ENCODE measurements at regions not wholly inside any gene's neighbourhood (a gene's known extent, or its start where the extent isn't known, plus 50 kb on each side); places are given as distances from the start of the nearest gene placed in this dataset.
"Not testable (repeated sequence)": the region's sequence is repeated elsewhere in the genome, so short reads cannot be mapped to it uniquely, and the experiment has no call there.

DNA sequence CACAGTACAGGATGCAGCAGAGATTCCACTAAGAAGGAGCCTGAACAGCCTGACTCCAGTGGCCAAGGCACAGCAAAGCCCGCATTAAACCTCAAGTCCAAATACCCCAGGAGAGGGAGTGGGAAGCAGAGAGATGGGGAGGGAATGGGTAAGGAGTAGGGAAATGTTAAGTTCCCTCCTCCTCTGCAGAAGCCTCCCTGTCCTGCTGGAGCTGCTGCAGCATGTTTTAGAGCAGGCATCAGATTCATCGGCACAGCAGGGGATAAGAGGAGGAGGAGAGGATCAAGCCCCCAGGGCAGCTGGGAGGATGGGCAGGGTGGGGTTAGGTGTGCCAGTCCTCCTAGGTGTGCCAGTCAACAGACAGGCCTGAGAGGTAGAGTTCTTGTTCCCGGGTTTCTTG is 709.7 kb downstream of the PTPRU start:
- FAIRE-seq: no peak

DNA sequence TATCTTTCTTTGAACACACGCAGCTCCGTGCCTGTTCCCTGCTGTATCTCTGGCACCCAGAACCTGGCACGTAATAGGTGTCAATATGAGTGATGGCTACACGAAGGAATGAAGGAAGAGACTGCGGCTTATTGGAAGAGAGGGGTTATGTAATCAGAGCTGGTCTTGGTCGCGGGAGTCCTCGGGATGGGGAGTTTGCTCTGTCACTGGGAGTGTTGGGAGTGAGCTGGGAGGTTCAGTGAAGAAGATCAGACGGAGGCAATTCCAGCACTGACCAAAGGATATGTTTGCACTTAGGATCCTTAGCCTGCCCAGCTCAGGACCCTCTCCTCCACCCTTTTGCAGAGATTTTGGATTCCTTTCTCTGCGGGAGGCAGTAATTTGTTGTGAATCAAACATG is 709.1 kb downstream of the PTPRU start:
- FAIRE-seq: no peak

DNA sequence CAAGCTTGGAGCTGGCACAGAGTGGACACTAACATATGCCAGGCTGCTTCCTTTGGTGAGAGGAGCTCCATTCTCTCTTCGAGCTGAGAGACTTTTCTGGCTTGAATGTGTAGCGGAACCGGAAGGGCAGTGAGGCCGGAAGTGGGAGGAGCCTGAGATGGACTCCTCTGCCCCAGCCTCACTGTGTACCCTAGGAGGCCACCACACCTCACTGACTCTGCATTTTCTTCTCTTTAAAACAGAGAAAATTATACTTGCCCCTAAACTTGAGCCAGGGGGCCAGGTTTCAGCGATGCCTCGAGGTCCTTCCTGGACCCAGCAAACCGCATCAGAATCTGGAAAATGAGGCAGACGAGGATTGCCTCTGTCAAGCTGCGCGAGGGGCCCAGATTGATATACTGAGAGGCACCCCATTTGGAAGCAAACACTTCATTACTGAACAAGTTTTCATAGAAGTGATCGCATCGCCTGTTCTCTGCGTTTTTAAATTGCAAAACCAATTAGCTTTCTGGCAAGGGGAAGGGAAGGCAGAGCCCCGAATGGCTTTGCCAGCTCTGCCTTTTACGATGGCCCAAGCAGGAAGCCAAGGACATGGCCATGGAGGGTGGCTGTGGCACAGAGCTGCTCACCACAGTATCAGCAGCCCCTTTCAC is 708.1 kb downstream of the PTPRU start:
- FAIRE-seq: no peak

DNA sequence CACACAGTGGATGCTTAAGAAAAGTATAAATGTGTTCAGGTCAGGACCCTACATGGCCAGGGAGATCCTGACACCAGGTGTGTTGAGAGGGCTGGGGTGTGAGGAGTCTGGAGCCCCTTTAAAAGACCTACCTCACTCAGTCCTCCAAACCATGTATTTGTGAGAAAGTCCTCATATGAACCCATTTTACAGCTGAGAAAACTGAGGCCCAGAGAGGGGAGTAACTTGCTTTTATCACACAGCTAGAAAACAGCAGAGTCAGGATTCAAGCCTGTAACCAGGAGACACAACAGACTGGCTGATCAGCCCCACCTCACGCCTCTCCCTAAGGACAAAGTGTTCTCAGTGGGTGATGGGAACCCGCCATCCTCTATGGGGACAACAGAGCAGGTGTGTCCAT is 706.7 kb downstream of the PTPRU start:
- FAIRE-seq: no peak

DNA sequence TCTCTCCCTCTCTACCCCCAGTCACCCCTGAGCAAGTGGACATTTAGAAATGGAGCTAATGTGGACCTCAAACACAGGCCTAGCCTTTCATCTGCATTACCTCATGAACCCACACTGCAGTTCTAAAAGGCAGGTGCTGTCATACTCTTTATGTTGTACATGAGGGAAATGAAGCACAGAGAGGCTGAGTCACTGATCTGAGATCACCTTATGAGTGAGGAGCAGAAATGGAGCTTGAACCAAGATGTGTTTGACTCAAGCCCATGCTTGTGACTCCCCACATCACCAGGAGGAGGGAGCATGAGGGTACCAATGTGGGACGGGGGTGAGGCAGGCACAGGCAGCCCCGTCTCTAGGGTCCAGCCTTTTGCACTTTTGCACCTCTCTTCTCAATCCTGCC is 702.8 kb downstream of the PTPRU start:
- FAIRE-seq: no peak

DNA sequence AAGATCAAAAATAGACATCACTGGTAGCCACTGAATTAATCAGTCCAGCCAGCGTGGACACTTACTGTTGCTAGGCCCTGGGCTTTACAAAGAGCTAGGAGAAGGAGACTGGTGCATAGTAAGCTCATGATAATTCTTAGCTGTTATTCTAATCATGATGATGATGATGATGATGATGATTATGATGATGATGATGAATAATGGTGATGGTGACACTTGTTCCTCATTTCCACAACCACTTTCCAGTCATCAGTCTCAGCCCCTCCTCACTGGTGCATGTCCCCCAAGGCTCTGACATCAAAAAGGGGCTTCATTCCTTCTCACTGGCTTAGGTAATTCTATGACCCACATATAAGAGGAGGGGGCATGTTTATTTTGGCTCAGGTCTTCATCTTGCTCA is 701.0 kb downstream of the PTPRU start:
- FAIRE-seq: no peak

DNA sequence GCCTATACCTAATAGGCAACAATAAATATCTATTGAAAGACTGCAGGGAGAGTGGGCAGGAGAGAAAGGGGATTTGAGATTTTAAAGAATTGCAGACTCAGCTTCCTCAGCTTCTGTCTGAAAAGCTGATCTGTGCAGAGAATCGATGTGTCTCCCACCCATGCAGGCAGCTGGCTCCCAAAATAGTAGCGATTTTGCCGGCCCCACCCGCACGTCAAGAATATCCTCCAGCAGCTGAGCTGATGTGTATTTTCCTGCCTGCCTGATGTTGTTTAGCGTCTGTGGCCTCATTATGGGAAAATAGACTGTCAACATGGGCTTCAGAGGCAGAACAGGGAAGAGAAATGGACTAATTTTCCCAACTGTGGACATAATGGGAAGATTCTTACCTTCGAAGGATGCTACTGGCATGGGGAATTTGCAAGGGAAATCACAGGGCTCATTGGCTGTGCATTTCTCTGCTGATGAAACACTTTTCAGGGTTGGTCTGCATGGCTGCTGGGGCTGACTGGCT is 699.8 kb downstream of the PTPRU start:
- FAIRE-seq: no peak

DNA sequence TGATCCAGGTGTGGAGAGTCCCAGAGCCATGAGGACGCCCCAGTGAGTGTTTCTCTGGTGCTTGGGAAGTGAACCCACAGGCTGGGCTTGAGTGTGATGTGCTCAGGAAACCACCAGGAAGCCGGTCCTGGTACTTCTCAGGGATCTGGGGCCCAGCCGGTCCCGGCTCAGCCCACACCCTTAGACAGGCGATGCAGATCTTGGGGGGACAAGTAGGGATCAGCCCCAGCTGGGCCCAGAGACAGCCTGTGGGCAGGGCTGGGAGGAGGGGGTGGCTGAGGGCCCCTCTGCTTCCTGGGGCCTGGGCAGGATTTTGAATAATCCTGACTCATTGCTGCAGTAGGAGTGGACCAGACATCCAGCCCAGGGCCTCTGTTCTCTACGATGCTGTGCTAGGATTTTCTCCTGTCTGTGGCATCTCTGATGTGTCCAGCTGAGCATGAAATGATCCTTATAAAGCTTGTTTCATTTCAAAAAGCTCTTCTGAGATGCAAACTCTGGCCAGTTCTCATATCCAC is 698.0 kb downstream of the PTPRU start:
- FAIRE-seq: no peak

DNA sequence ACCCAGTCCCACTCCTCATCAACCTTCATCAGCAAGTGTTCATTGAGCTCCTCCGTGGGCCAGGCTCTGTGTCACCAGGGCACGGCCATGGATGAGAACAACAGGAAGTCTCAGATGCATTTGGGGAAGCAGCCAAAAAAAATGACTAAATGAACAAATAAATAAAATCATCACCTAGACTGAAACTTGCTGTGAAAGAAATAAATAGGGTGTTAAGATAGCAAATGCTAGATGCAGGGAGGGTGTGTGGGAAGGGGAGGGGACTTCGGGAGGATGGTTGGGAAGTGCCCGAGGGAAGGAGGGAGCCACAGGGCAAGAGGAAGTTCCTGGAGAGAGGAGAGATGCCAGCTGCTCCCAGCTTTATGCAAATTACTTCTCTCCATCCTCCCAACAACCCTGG is 696.7 kb downstream of the PTPRU start:
- no peak for FAIRE-seq

DNA sequence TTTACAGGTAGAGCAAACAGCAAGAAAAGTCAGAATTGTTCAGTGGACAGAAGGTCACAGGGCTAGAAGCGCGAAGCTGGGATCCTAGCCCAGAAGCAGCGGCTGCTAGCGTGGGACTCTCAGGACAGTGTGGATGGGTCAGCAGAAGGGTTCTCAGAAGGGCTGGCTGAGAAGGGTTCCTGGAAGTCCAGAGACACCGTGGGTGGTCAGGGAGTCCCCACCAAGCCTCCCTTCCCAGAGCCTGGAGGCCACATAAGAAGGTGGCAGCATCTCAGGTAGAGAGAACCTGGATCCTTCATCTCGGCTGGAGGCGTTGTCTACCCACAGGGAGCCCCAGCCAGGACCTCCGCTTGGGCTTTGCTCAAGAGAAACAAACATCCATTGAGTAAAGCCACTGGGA is 696.3 kb downstream of the PTPRU start:
- no peak for FAIRE-seq

DNA sequence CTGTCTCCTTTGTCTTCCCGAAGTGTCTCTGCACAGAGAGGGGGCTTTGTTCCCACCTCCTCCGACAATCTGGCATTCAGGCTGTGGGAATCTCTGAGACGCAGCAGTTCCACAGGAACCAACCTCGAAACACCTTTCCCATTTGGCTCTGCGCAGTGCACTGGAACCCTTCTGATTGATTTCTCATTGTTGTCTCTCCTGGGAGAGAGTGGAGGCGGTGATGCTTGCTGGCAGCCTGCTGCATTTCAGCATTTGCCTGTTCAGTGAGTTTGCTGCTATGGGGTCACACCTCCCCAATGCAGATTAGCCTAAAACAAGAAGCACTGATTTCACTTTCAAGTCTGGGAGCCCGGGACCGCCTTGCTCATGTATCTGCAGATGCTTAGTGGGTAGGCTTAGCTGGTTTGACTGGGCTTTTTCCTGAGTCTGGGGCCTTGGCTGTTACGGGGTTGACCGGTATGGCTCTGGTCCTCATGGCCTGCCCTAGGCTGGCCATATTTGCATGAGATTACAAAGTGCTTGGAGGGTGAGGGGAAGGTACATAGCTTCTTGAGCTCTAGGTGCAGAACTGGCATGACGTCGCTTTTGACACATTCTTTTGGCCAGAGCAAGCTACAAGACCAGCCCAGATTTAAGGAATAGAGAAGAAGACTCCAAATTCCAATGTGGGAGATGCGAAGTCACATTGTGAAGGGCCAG is 695.3 kb downstream of the PTPRU start:
- no peak for FAIRE-seq

DNA sequence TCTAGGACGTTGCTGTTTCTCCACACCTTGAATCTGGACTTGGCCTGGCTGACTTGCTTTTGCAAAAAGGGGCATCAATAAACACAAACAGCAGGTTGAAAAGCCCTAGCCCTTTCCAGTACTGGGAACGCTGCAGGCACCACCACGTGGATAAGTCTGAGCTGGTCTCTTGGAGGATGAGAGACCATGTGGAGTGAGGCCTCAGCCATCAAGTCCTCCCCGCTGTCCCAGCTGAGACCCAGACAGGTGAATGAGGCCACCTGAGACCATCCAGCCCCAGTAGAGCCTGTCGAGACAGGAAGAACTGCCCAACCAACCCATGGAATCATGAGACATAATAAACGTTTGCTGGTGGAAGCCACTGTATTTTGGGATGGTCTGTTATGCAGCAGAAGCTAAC is 688.7 kb downstream of the PTPRU start:
- FAIRE-seq: no peak

DNA sequence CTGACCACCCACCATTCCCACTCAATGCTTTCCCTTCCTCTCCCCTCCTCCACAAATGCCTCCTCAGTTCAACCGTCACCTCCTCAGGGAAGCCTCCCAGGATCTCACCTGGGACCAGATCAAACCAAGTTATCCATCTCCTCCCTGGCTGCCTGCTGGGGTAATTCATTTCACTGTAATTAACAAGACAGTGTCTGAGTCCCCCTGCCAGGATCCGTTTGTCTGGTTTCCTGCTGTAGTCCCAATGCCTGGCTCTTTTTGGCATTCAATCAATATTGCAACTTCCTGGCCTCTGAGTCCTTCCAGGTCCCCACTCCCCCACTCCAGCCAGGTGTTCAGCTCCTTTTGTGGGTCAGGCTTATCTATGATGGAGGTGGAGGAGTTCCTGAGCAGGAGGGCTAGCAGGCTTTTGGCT is 687.7 kb downstream of the PTPRU start:
- no peak for FAIRE-seq

DNA sequence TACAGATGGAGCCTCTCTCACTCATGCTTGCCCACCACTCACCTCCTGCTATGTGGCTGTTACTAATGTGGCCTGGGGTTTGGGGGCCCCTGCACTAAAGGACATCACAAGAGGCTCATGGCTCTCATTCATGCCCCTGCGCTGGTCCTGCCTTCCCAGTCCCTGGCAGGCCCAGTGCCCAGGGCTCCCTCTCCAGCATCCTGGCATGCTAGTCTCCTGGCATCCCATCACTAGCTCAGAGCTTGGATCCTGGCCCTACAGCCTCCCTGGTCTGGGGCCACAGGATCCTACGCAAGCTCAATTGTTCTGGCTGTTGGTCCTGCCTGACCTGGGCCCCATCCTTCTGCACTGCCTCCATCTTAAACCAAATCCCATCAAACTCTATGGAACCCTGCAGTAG is 685.4 kb downstream of the PTPRU start:
- FAIRE-seq: no peak

DNA sequence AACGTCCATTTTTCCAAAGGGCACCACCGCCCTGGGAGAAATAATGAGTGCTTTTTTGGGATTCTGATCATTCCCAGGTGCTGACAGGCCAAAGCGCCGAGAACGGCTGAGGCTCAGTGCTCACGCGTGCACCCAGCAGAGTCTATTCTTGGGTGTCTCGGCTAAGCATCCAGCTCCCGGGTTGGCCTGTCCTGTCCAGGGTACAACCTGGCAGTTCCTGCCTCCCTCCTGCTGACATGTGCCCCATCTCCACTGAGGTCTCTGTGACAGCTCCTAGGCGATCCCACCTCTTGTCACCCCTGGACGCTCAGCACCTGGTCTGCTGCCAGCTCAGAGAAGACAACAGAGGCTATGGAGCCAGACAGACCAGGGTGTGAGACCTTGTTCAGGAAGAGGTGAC is 684.5 kb downstream of the PTPRU start:
- FAIRE-seq: no peak

DNA sequence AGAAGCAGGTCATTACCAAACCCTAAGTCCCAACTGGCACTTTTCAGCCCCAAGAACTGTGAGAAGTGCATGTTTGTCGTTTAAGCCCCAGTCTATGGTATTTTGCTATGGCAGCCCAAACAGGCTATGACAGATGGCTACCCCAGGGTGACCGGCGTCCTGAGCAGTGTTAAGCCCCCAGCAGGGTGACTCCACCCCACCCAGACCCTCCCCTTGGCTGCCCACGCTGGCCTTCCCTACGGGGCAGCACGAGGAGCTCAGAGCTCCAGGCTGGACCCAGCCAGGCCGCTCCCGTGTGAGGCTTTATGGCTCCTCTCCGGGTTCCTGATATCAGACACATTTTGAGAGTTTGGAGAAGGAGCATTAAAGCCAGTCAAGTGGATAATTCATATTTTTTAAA is 684.0 kb downstream of the PTPRU start:
- FAIRE-seq: no peak

DNA sequence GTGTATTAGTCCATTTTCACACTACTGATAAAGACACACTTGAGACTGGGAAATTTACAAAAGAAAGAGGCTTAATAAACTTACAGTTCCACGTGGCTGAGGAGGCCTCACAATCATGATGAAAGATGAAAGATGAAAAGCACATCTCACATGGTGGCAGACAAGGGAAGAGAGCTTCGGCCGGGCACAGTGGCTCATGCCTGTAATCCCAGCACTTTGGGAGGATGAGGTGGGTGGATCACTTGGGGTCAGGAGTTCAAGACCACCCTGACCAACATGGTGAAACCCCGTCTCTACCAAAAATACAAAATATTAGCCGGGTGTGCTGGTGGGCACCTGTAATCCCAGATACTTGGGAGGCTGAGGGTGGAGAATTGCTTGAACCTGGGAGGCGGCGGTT is 682.7 kb downstream of the PTPRU start:
- FAIRE-seq: not testable (repeated sequence)

DNA sequence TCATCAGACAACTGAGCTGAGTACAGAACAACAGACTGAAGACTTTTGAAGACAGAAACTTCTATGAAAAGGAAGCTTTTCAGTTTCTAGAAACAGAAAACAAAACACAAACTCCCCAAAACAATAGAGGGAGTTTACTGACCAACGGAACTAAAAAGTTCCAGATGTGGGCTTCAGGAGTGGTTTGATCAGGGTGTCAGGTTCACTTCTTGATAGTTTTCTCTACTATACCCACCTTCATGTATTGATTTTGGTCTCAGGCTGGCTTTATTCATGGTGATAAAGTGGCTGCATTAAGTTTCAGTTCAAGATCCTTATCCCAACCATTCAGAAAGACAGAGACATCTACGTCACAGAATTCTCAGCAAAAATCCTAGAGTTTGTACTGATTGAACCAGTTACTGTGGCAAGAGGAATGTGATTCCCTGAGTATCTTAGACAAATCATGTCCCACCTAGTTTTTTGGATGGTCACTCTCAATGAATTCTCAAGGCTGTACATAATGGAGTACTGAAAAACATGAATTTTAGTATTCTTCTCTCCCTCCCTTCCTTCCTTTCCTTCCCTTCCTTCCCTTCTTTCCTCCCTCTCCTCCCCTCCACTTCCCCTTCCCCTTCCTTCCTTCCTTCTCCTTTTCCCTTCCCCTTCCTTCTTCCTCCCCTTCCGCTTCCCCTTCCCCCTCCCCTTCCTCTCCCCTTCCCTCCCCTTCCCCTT is 680.5 kb downstream of the PTPRU start:
- FAIRE-seq: no peak

DNA sequence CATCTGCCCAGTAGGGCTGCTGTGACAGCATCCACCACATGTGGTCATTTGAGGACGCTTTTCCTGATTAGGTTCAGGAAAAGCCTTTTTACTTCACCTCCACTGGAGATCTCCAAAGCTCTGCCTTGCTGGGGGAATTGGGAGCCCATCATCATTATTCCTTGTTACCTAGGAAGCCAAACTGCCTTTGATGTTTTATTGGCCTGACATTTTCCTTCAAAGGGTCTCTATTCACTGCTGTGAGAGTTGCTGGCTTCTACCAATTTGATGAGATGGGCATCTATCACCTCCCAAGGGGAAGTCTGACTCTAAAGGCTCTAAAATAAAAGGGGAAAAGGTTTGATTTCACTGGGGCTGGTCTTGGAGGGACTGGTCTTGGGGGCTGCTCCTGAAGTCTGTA is 678.6 kb downstream of the PTPRU start:
- no peak for FAIRE-seq

DNA sequence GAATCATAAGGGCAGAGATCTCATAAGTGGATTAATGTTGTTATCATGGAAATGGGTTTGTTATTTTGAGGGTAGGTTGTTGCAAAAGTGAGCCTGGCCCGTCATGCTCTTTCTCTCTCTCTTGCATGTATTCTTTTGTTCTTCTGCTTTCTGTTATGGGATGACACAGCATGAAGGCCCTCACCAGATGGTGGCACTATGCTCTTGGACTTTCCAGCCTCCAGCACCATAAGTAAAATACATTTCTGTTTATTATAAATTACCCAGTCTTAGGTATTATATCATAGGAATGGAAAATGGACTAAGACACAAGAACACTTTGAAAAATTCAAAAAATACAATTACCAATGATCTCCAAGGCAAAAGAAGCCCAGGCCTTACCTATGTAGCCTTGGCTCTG is 676.1 kb downstream of the PTPRU start:
- FAIRE-seq: no peak

DNA sequence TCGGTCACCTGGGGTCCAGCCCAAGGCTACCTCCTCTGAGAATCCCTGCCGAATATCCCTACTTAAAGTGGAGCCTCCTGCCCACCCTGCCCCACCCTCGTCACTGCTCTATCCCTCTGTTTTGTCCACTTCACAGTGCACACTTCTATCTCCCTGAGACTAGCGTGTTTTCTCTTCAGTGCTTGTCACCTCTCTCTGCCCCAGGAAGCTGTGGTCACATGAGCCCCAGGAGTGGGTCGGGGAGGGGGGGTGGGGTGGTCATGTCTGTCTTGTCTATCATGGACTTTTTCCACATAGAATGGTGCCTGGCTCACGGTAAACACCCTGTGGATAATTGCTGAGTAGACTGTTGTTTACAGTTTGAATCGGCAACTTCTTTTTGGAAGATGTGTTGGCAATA is 673.6 kb downstream of the PTPRU start:
- no peak for FAIRE-seq

DNA sequence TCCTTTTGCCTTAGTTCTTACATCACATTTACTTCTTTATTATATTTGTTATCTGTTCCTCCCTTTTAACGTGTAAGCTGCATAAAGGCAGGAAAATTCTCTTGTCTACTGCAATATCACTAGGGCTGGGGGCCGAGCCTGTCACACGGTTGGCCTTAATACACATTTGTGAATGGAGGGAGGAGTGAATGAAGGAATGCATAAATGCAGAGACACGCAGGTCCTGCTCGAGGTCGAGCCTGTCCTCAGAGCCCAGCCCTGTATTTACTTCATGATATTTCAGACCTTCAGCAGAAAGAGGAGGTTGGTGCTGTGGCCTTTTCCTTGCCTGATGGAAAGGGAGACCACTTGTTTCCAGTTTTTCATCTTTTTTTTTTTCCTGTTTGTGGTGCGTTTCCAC is 671.3 kb downstream of the PTPRU start:
- no peak for FAIRE-seq

DNA sequence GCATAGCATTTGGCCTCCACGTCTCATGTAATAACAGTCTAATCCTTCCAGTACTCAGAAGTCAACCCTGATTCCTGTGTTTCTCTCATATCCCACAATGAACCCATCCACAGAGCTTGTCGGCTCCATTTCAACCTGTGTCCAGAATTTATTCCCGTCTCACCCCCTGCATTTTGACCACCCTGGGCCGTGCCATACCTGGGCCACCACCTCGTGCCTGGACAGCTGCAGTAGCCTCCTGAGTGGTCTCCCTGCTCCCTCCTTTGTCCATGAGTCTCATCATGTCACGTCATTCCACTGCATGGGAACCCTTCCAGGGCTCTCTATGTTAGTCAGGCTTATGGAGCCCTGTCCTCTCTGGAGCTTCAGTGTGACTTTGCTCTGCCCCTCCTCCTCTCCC is 670.6 kb downstream of the PTPRU start:
- FAIRE-seq: no peak

All from TTC549 (cell line).